ENCODE measurements at regions not wholly inside any gene's neighbourhood (a gene's known extent, or its start where the extent isn't known, plus 50 kb on each side); places are given as distances from the start of the nearest gene placed in this dataset.

DNA sequence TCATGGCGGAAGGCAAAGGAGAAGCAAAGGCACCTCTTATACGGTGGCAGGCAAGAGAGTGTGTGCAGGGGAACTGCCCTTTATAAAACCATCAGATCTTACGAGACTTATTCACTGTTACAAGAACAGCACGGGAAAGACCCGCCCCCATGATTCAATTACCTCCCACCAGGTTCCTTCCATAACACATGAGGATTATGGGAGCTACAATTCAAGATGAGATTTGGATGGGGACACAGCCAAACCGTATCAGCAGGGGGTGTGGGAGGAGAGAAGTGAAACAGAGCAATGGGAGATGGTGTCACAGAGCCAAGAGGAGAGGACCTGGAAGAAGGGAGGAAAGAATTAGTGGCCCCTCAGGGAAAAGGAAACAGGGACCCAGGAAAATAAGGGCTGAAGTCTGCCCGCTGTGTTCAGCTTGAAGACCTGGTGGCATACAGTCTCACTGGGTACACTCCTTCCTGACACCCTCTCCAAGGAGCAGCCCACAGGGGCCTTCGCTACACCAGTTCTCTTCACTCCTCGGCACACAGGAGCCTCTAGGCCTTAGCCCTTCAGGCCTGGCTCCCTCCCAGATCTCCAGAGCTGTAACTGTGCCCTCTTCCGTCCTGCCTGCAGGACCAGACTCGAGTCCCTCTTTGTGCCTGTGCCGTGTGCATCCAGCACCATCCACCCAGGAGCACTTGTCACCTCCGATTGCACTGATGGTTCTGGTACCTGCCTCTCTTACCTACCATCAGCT is 262.1 kb downstream of the EIPR1 start:
- TF ChIP-seq, protein P1, sequence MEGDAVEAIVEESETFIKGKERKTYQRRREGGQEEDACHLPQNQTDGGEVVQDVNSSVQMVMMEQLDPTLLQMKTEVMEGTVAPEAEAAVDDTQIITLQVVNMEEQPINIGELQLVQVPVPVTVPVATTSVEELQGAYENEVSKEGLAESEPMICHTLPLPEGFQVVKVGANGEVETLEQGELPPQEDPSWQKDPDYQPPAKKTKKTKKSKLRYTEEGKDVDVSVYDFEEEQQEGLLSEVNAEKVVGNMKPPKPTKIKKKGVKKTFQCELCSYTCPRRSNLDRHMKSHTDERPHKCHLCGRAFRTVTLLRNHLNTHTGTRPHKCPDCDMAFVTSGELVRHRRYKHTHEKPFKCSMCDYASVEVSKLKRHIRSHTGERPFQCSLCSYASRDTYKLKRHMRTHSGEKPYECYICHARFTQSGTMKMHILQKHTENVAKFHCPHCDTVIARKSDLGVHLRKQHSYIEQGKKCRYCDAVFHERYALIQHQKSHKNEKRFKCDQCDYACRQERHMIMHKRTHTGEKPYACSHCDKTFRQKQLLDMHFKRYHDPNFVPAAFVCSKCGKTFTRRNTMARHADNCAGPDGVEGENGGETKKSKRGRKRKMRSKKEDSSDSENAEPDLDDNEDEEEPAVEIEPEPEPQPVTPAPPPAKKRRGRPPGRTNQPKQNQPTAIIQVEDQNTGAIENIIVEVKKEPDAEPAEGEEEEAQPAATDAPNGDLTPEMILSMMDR (IDR thresholded peaks at IDR 0.05), result no peak
- TF ChIP-seq POLR2A (IDR thresholded peaks at IDR 0.05) (no peak), EP300 (IDR thresholded peaks at IDR 0.05) (no peak)
